HCT116 (cell line): ENCODE measurements at regions not wholly inside any gene's neighbourhood (a gene's known extent, or its start where the extent isn't known, plus 50 kb on each side); places are given as distances from the start of the nearest gene placed in this dataset.

Experiments
- ATAC-seq: fragments of 200-7000 bp; cut with Tn5 transposase; 2 replicates; pipeline ENCODE4 v1.9.1; 2020; ENCODE audit warnings: mild to moderate bottlenecking, moderate library complexity
- BruUV-seq: library from RNA; stranded (reverse); fragments of 400-500 nt; replicated peaks from 2 replicates; lab custom pipeline; 2021; lab: Mats Ljungman, UMichigan
- CTCF ChIA-PET: fragments of 300-600 bp; sonication (Branson Sonifier 250); formaldehyde crosslinking; loops from one replicate; lab custom pipeline; 2021; ENCODE audit warnings: antibody characterized with exemption; lab: Charles Lee
- POLR2A ChIA-PET: fragments of 300-600, 350-600 bp; sonication (Branson Sonifier 250); formaldehyde crosslinking; loops from one replicate; lab custom pipeline; 2021; ENCODE audit warnings: antibody characterized with exemption; lab: Charles Lee
- RAD21 ChIA-PET, 2 experiments: fragments of 300-600 bp; sonication (Branson Sonifier 250); formaldehyde crosslinking; loops; one replicate each; lab custom pipeline; 2023; ENCODE audit warnings: low total read pairs in 2 of 2; ENCODE audit not compliant: uncharacterized antibody in 2 of 2, unreplicated experiment in 2 of 2, low non-redundant PET in 1 of 2; lab: Charles Lee
- DNase-seq: peaks from one replicate; pipeline ENCODE4 v3.0.0-alpha.2; 2010; ENCODE audit warnings: low read depth, low spot score
- H2AFZ ChIP-seq: fragments of 200-600 bp; shearing (Covaris generic), sonication (generic); 2 replicates; pipeline ENCODE4 v1.6.1; 2017; ENCODE audit warnings: low read depth, mixed run types, mixed read lengths, antibody characterized with exemption, low read length; ENCODE audit not compliant: poor library complexity, severe bottlenecking
- H3K27ac ChIP-seq: 2 replicates; pipeline ENCODE4 v1.5.1; 2012; ENCODE audit warnings: low read depth, low read length
- H3K27me3 ChIP-seq: fragments of 200-600 bp; sonication (generic); 2 replicates; pipeline ENCODE4 v1.6.1; 2016; ENCODE audit warnings: mixed run types, low read length, mixed read lengths; ENCODE audit not compliant: insufficient read depth
- H3K36me3 ChIP-seq, 2 experiments: fragments of 200-500 bp in 1 of 2; fragments of 200-600 bp in 1 of 2; sonication (Bioruptor generic) in 1 of 2; sonication (generic) in 1 of 2; 2 replicates each; pipeline versions ENCODE4 v1.5.1 to v1.6.1; 2014 to 2016; ENCODE audit warnings: low read length in 2 of 2, inconsistent platforms in 1 of 2, mixed read lengths in 1 of 2, mixed run types in 1 of 2; ENCODE audit not compliant: insufficient read depth in 2 of 2, control insufficient read depth in 1 of 2
- H3K4me1 ChIP-seq, 2 experiments: fragments of 200-600 bp in 1 of 2; sonication (generic) in 1 of 2; 2 replicates each; pipeline versions ENCODE4 v1.5.1 to v1.6.1; 2012 to 2017; ENCODE audit warnings: low read length in 2 of 2, inconsistent platforms in 1 of 2, mild to moderate bottlenecking in 1 of 2, mixed read lengths in 1 of 2, mixed run types in 1 of 2, moderate library complexity in 1 of 2; ENCODE audit not compliant: insufficient read depth in 2 of 2, control insufficient read depth in 1 of 2
- H3K4me2 ChIP-seq: fragments of 200-600 bp; sonication (generic); 2 replicates; pipeline ENCODE4 v1.6.1; 2017; ENCODE audit warnings: mixed run types, low read length, mixed read lengths
- H3K4me3 ChIP-seq, 2 experiments: fragments of 200-600 bp in 1 of 2; sonication (generic) in 1 of 2; replicated peaks in 1 of 2; 2 replicates each; pipeline ENCODE4 v1.5.1; 2011 to 2016; ENCODE audit warnings: low read length in 2 of 2, control low read depth in 1 of 2, low read depth in 1 of 2, mild to moderate bottlenecking in 1 of 2, mixed read lengths in 1 of 2, mixed run types in 1 of 2
- H3K79me2 ChIP-seq: fragments of 200-600 bp; sonication (generic); 2 replicates; pipeline ENCODE4 v1.6.1; 2017; ENCODE audit warnings: mild to moderate bottlenecking, mixed run types, low read length, moderate library complexity, mixed read lengths; ENCODE audit not compliant: insufficient read depth
- H3K9ac ChIP-seq: fragments of 200-600 bp; sonication (generic); 2 replicates; pipeline ENCODE4 v1.6.1; 2016; ENCODE audit warnings: low read length, mixed read lengths
- H3K9me2 ChIP-seq: fragments of 200-600 bp; sonication (generic), shearing (Covaris generic); 2 replicates; pipeline ENCODE4 v1.6.1; 2017; ENCODE audit warnings: mixed run types, mild to moderate bottlenecking, moderate library complexity; ENCODE audit not compliant: insufficient read depth
- H3K9me3 ChIP-seq, 2 experiments: fragments of 200-500 bp in 1 of 2; fragments of 200-600 bp in 1 of 2; sonication (Bioruptor generic) in 1 of 2; sonication (generic) in 1 of 2; 2 replicates each; pipeline ENCODE4 v1.6.1; 2014 to 2017; ENCODE audit warnings: low read length in 2 of 2, mixed read lengths in 2 of 2, inconsistent platforms in 1 of 2, low read depth in 1 of 2, mild to moderate bottlenecking in 1 of 2, mixed run types in 1 of 2, moderate library complexity in 1 of 2; ENCODE audit not compliant: control insufficient read depth in 1 of 2, insufficient read depth in 1 of 2
- H4K20me1 ChIP-seq: fragments of 200-600 bp; sonication (generic), shearing (Covaris generic); 2 replicates; pipeline ENCODE4 v1.6.1; 2017; ENCODE audit warnings: mixed run types, mild to moderate bottlenecking, moderate library complexity; ENCODE audit not compliant: insufficient read depth
- CBX3 ChIP-seq: IDR thresholded peaks from 2 replicates; pipeline ENCODE4 v1.6.1; 2012; ENCODE audit warnings: low read depth
- CTCF ChIP-seq, 3 experiments: fragments of 200-600 bp in 1 of 3; sonication (generic) in 1 of 3; IDR thresholded peaks in 2 of 3; conservative IDR thresholded peaks in 1 of 3; 2 replicates each; pipeline ENCODE4 v1.5.1; 2012 to 2017; ENCODE audit warnings: low read depth in 2 of 3, low read length in 2 of 3, antibody characterized with exemption in 1 of 3, borderline replicate concordance in 1 of 3, control low read depth in 1 of 3, mild to moderate bottlenecking in 1 of 3, mixed read lengths in 1 of 3, mixed run types in 1 of 3, moderate library complexity in 1 of 3; ENCODE audit not compliant: insufficient read depth in 1 of 3
- EGR1 ChIP-seq: IDR thresholded peaks from 2 replicates; pipeline ENCODE4 v1.6.1; 2012; ENCODE audit warnings: low read depth
- ELF1 ChIP-seq: IDR thresholded peaks from 2 replicates; pipeline ENCODE4 v1.6.1; 2012; ENCODE audit warnings: low read depth, borderline replicate concordance
- EZH2 ChIP-seq: fragments of 200-600 bp; sonication (generic); IDR thresholded peaks from 2 replicates; pipeline ENCODE4 v1.6.1; 2017; ENCODE audit warnings: antibody characterized with exemption, mixed run types
- MAX ChIP-seq: IDR thresholded peaks from 2 replicates; pipeline ENCODE4 v1.6.1; 2012
- POLR2A ChIP-seq: IDR thresholded peaks from 2 replicates; pipeline ENCODE4 v1.7.0; 2011; ENCODE audit warnings: borderline replicate concordance; ENCODE audit not compliant: insufficient read depth, insufficient read length; ENCODE audit errors: extremely low read depth
- POLR2AphosphoS5 ChIP-seq: IDR thresholded peaks from 2 replicates; pipeline ENCODE4 v1.6.1; 2011; ENCODE audit warnings: mild to moderate bottlenecking, low read depth, low read length, moderate library complexity
- RAD21 ChIP-seq: IDR thresholded peaks from 2 replicates; pipeline ENCODE4 v1.6.1; 2012; ENCODE audit warnings: low read depth, mild to moderate bottlenecking
- REST ChIP-seq: IDR thresholded peaks from 2 replicates; pipeline ENCODE4 v1.6.1; 2012; ENCODE audit warnings: low read depth
- SIN3A ChIP-seq: IDR thresholded peaks from 2 replicates; pipeline ENCODE4 v1.6.1; 2012; ENCODE audit warnings: low read depth
- SRF ChIP-seq: IDR thresholded peaks from 2 replicates; pipeline ENCODE4 v1.6.1; 2012; ENCODE audit warnings: low read depth
- TCF7L2 ChIP-seq: IDR thresholded peaks from 2 replicates; pipeline ENCODE4 v1.7.0; 2011; ENCODE audit warnings: borderline replicate concordance, inconsistent platforms; ENCODE audit not compliant: insufficient read depth, insufficient read length; ENCODE audit errors: extremely low read depth
- YY1 ChIP-seq: IDR thresholded peaks from 2 replicates; pipeline ENCODE4 v1.6.1; 2011; ENCODE audit warnings: low read length, low read depth, moderate library complexity, mild to moderate bottlenecking; ENCODE audit not compliant: insufficient replicate concordance; ENCODE audit errors: extremely low read depth
- ZFX ChIP-seq: fragments of 450-650 bp; IDR thresholded peaks from 2 replicates; pipeline ENCODE4 v1.6.1; 2017
- intact Hi-C: fragments of 100-400 bp; cut with micrococcal nuclease; formaldehyde crosslinking; loops from 2 replicates; pipeline ENCODE4 v1.10.0; 2022
- TF ChIP-seq, protein P1 (sequence below): IDR thresholded peaks from 2 replicates; pipeline ENCODE4 v1.6.1; 2012

DNA sequence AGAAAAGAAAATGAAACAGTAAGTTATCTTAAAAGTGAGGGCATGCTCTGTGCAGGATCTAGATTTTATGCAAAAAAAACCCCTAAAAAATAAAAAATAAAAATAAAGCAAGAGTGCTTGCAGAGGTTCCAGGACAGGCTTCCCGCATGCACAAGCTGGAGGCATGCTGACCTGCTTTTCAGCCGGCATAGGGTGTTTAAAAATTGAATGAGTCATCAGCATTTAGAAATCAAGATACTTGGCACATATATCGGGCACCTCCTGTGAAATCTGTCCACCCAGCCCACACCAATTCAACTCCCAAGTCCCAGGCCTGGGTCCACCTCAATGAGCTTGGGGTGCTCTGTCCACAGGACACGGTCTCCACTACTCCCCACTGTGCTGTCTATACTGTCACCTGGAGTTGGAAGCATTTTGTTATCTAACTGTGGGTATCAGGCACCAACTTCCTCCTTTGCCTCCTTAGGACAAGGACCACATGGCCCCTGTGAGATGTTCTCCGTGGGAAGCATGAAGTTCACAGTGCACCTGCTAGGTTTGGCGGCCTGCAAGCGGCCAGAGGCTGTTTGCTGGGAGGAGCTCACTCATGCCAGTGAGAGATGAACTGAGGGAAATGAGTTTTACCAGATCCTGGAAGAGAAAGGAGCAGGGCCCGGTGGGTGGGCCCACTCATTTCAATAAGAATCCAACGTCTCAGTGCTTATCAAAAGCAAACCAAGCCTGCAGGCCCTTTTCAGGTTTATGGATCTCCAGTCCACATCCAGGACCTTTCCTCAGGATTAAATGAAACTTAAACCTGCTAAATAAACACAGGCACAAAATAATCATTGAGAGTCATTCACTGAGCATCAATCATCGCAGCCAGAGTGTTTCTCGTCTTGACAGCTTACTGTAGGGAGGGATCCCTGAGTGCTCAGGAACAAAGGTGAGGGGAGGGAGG lies 121.1 kb downstream of the FOXA2 start:
- Histone ChIP-seq H3K9me3 (no peaks in the 10 kb centered on the region), H3K4me1 (no peaks in the 10 kb centered on the region), H3K27me3 (peaks cover 5% of the 10 kb centered on the region; the same call in 1 of the 2 replicates), H3K36me3 (no peaks in the 10 kb centered on the region), H3K79me2 (no peaks in the 10 kb centered on the region), H3K4me3 (no peak overlapping the region), H3K27ac (no peak overlapping the region), H3K4me2 (no peak overlapping the region), H4K20me1 (no peaks in the 10 kb centered on the region), H3K9ac (no peak overlapping the region), H3K9me2 (no peaks in the 10 kb centered on the region), H2AFZ (no peak overlapping the region)
- RAD21 ChIA-PET: no interaction called here
- BruUV-seq: no TSS peak
- intact Hi-C loops: no loop called here
- ATAC-seq (no peak), DNase-seq (no peak)
- POLR2A ChIA-PET: interaction anchor here (1.3 kb wide), 1 partner anchor 10 kb away, joined by 4 read pairs; no protein-coding TSS in a partner anchor
- CTCF ChIA-PET: interaction anchor here (2.7 kb wide), 1 partner anchor 10 kb away, joined by 9 read pairs; no protein-coding TSS in a partner anchor
- no peak for TF ChIP-seq SIN3A
- TF ChIP-seq ZFX: no peak
- no peak for TF ChIP-seq POLR2A
- no peak for TF ChIP-seq RAD21
- no peak for TF ChIP-seq EZH2
- no peak for TF ChIP-seq EGR1
- no peak for TF ChIP-seq MAX
- no peak for TF ChIP-seq TCF7L2
- no peak for TF ChIP-seq CBX3
- no peak for TF ChIP-seq POLR2AphosphoS5
- no peak for TF ChIP-seq YY1
- TF ChIP-seq ELF1: no peak
- no peak for TF ChIP-seq SRF
- no peak for TF ChIP-seq REST
- TF ChIP-seq, protein P1, sequence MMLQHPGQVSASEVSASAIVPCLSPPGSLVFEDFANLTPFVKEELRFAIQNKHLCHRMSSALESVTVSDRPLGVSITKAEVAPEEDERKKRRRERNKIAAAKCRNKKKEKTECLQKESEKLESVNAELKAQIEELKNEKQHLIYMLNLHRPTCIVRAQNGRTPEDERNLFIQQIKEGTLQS: no peak
- TF ChIP-seq CTCF (IDR thresholded peaks at IDR 0.05 in 2 of 3, conservative IDR thresholded peaks at IDR 0.05 in 1 of 3; ENCODE audit: borderline replicate concordance in 1 of 3, insufficient read depth in 1 of 3, low read depth in 2 of 3, low read length in 2 of 3): no peak
